ENCODE measurements at regions not wholly inside any gene's neighbourhood (a gene's known extent, or its start where the extent isn't known, plus 50 kb on each side); places are given as distances from the start of the nearest gene placed in this dataset.

DNA sequence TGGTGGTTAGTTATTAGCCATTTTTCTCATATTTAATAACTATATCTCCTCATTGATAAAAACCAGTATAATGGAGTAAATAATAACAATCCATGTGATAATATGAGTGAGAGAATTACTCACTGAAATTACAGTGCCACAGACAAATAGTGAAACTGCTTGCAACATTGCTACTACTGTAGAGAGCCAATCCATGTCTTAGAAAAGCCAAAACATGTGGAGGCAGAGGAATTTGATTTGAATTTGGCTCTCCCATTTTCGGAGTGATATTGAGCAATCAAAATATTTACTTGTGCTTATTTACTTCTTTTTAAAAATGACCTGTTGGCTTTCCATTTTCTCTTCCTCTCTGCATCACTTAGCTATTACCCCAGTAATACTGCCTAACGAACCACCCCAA lies 288.3 kb upstream of the TCF4 start:
- ATAC-seq (no peak), DNase-seq (no peak)
- Histone ChIP-seq H3K27ac (peak overlapping the region in 4 of 12 donors; percentile 3 to 58 (median 42)), H3K4me1 (peaks cover 0 to 13% (median 6%) of the 10 kb centered on the region in 12 donors), H3K36me3 (no peaks in the 10 kb centered on the region), H3K9me3 (no peaks in the 10 kb centered on the region), H3K27me3 (no peaks in the 10 kb centered on the region), H3K4me3 (no peak overlapping the region)
- TF ChIP-seq POLR2A (IDR thresholded peaks at IDR 0.05) = no peak
- TF ChIP-seq, protein P1, sequence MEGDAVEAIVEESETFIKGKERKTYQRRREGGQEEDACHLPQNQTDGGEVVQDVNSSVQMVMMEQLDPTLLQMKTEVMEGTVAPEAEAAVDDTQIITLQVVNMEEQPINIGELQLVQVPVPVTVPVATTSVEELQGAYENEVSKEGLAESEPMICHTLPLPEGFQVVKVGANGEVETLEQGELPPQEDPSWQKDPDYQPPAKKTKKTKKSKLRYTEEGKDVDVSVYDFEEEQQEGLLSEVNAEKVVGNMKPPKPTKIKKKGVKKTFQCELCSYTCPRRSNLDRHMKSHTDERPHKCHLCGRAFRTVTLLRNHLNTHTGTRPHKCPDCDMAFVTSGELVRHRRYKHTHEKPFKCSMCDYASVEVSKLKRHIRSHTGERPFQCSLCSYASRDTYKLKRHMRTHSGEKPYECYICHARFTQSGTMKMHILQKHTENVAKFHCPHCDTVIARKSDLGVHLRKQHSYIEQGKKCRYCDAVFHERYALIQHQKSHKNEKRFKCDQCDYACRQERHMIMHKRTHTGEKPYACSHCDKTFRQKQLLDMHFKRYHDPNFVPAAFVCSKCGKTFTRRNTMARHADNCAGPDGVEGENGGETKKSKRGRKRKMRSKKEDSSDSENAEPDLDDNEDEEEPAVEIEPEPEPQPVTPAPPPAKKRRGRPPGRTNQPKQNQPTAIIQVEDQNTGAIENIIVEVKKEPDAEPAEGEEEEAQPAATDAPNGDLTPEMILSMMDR (IDR thresholded peaks at IDR 0.05) = no peak
- intact Hi-C loops (cut with DNase I) = loop anchor here in 1 of 10 donors (10.0 kb wide), 1 partner anchor 449 kb away; no protein-coding TSS in a partner anchor
- WGBS, 4 donors = 84 to 92% (median 85%) methylated on average over 2 of the region's 2 CpGs

DNA sequence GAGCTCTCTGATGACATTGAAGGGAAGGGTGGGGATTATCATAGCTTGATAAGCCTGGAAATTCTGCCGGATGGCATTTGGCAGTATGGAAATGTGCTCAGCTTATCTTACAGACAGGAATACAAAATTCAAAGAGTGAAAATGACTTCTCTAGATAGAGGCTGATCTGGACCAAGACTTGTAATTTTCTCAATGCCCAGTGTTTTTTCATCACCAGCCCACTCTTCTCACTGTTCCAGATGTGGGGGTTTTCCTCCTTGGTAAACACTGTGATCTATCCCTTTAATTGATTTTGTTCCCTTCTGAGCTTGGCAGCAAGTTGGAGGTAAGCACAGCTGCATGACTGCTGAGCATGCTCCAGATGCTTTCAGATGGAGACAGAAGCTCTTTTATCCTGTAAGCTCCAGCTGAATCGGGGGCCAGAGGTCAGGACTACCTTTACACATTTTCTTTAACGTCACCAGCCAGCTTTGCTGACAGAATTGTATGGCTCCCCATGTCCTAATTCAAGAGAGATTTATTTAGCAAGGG lies 287.4 kb upstream of the TCF4 start:
- DNase-seq = peak in 2 of 5 donors; percentile 24 to 25
- intact Hi-C loops (cut with DNase I) = loop anchor here in 1 of 10 donors (10.0 kb wide), 1 partner anchor 449 kb away; no protein-coding TSS in a partner anchor

DNA sequence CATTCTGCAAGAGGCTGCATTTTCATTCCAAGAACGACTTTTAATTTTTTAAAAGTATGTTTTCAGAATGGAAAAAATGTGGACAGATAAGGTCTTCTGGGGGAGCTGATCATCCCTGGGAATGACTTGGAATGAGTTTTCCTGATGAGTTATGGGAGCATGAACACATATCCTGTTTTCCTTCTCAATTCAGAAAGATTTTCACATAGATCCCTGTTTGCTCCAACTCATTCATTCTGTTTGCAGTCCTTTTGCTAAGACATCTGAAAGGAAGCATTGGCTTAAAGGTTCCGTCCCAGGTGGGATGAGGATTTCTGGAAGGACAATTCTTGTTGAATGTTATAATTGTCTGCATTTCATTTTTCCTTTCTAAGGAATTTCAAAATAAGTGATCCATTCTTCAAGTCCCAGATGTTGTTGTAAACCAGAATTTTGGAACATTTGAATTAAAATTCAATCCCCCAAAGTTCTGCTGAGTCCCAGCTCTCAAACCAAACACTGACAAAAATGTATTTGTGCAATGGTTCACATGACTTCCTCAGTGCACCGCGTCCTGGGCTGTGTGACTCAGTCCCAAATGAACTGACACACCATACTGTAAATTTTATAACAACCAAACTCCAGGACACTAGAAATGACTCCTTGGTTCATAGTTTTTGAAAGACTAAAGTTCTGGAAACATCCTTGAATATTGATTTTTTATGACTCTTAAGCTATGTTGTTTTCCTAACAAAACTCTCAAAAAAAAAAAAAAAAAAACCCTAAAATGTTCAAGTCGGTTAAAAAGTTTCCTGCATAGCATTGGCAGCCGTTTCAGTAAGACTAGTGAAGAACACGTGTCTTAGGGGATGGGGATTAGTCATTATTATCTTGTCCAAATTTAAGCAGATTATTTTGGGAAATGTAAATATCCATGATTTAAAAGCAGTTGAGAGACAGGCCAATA lies 281.8 kb upstream of the TCF4 start:
- peak in 4 of 5 donors; percentile 35 to 46 (median 40) for DNase-seq

More for the DNA sequence above, 287.4 kb upstream of the TCF4 start:
- 19 to 41% (median 27%) methylated on average over 3 of the region's 3 CpGs for WGBS, 4 donors
- no peak overlapping the region for H3K4me3 ChIP-seq
- no peak for TF ChIP-seq POLR2A (IDR thresholded peaks at IDR 0.05)
- TF ChIP-seq, protein P1 (IDR thresholded peaks at IDR 0.05) = no peak
- peaks cover 0 to 17% (median 6%) of the 10 kb centered on the region in 12 donors for H3K4me1 ChIP-seq
- no peaks in the 10 kb centered on the region for H3K36me3 ChIP-seq
- H3K9me3 ChIP-seq = no peaks in the 10 kb centered on the region
- H3K27ac ChIP-seq = peak overlapping the region in 7 of 12 donors; percentile 2 to 58 (median 33)
- no peaks in the 10 kb centered on the region for H3K27me3 ChIP-seq
- peak; percentile 26 to 68 (median 48) for ATAC-seq

More for the DNA sequence above, 281.8 kb upstream of the TCF4 start:
- peak; percentile 68 to 88 (median 78) for ATAC-seq
- H3K9me3 ChIP-seq = no peaks in the 10 kb centered on the region
- peak overlapping the region in 9 of 12 donors; percentile 3 to 77 (median 54) for H3K27ac ChIP-seq
- WGBS, 4 donors = 35 to 54% (median 46%) methylated on average over 7 of the region's 7 CpGs
- H3K4me3 ChIP-seq = no peak overlapping the region
- H3K27me3 ChIP-seq = no peaks in the 10 kb centered on the region
- intact Hi-C loops (cut with DNase I) = loop anchor here in 9 of 10 donors (5.0 to 10.0 kb wide), 9 partner anchors 115 to 705 kb away; no protein-coding TSS in a partner anchor
- H3K36me3 ChIP-seq = no peaks in the 10 kb centered on the region
- peaks cover 0 to 39% (median 6%) of the 10 kb centered on the region in 12 donors for H3K4me1 ChIP-seq
- TF ChIP-seq, protein P1 (IDR thresholded peaks at IDR 0.05) = no peak
- TF ChIP-seq POLR2A (IDR thresholded peaks at IDR 0.05) = no peak
